ENCODE measurements at regions not wholly inside any gene's neighbourhood (a gene's known extent, or its start where the extent isn't known, plus 50 kb on each side); places are given as distances from the start of the nearest gene placed in this dataset.

- DNase-seq (ENCODE audit: low read depth), result no peak
- H3K4me3 ChIP-seq (ENCODE audit: low read length), result no peak overlapping the region
- TF ChIP-seq CTCF (IDR thresholded peaks at IDR 0.05; ENCODE audit: insufficient read depth, low read depth, low read length, missing control alignments), result no peak
Measured at GRCh38 chr4:129863206-129863605, 767.3 kb downstream of the C4orf33 start.

- DNase-seq (ENCODE audit: low read depth), result no peak
- TF ChIP-seq CTCF (IDR thresholded peaks at IDR 0.05; ENCODE audit: insufficient read depth, low read depth, low read length, missing control alignments), result no peak
- no peak overlapping the region for H3K4me3 ChIP-seq (ENCODE audit: low read length)
Measured at GRCh38 chr4:129883996-129884395, 788.0 kb downstream of the C4orf33 start.

- H3K4me3 ChIP-seq (ENCODE audit: low read length), result no peak overlapping the region
- no peak for TF ChIP-seq CTCF (IDR thresholded peaks at IDR 0.05; ENCODE audit: insufficient read depth, low read depth, low read length, missing control alignments)
Measured at GRCh38 chr4:129897111-129897510, 801.2 kb downstream of the C4orf33 start.

GRCh38 chr4:129899849-129900248 lies 803.9 kb downstream of the C4orf33 start:
- TF ChIP-seq CTCF (IDR thresholded peaks at IDR 0.05; ENCODE audit: insufficient read depth, low read depth, low read length, missing control alignments), result no peak
- no peak overlapping the region for H3K4me3 ChIP-seq (ENCODE audit: low read length)
- DNase-seq (ENCODE audit: low read depth), result no peak

More at GRCh38 chr4:129897111-129897510, 801.2 kb downstream of the C4orf33 start:
- no peak for DNase-seq (ENCODE audit: low read depth)

GRCh38 chr4:129900430-129900953 lies 804.5 kb downstream of the C4orf33 start:
- no peak overlapping the region for H3K4me3 ChIP-seq (ENCODE audit: low read length)
- TF ChIP-seq CTCF (IDR thresholded peaks at IDR 0.05; ENCODE audit: insufficient read depth, low read depth, low read length, missing control alignments), result no peak

GRCh38 chr4:129901205-129901604 lies 805.3 kb downstream of the C4orf33 start:
- no peak for DNase-seq (ENCODE audit: low read depth)
- no peak overlapping the region for H3K4me3 ChIP-seq (ENCODE audit: low read length)
- no peak for TF ChIP-seq CTCF (IDR thresholded peaks at IDR 0.05; ENCODE audit: insufficient read depth, low read depth, low read length, missing control alignments)

More at GRCh38 chr4:129900430-129900953, 804.5 kb downstream of the C4orf33 start:
- DNase-seq (ENCODE audit: low read depth), result no peak

- H3K4me3 ChIP-seq (ENCODE audit: low read length), result no peak overlapping the region
- DNase-seq (ENCODE audit: low read depth), result no peak
- TF ChIP-seq CTCF (IDR thresholded peaks at IDR 0.05; ENCODE audit: insufficient read depth, low read depth, low read length, missing control alignments), result no peak
Measured at GRCh38 chr4:129903861-129904260, 807.9 kb downstream of the C4orf33 start.
